Prostate gland (tissue), 2 donors: ENCODE measurements at regions not wholly inside any gene's neighbourhood (a gene's known extent, or its start where the extent isn't known, plus 50 kb on each side); places are given as distances from the start of the nearest gene placed in this dataset.

Experiments
- DNase-seq: peaks from one replicate; pipeline ENCODE4 v3.0.0-alpha.2; 2019; ENCODE audit warnings: low spot score
- H3K27ac ChIP-seq, 2 donors: fragments of 200-600 bp; sonication (generic); 2 replicates each; pipeline ENCODE4 v1.5.1; 2017 to 2019
- H3K27me3 ChIP-seq: fragments of 200-600 bp; sonication (generic); replicated peaks from 2 replicates; pipeline ENCODE4 v1.5.1; 2019; ENCODE audit not compliant: insufficient read depth
- H3K36me3 ChIP-seq, 2 donors: fragments of 200-600 bp; sonication (generic); 1 replicate in 1 of 2; 2 replicates in 1 of 2; pipeline versions ENCODE4 v1.5.1 to v1.8.1; 2017 to 2019
- H3K4me1 ChIP-seq: fragments of 200-600 bp; sonication (generic); replicated peaks from 2 replicates; pipeline ENCODE4 v1.5.1; 2019
- H3K4me3 ChIP-seq, 2 donors: fragments of 200-600 bp; sonication (generic); 2 replicates each; pipeline ENCODE4 v1.5.1; 2017 to 2019
- H3K9me3 ChIP-seq: fragments of 200-600 bp; sonication (generic); 2 replicates; pipeline ENCODE4 v1.5.1; 2017
- POLR2A ChIP-seq: fragments of 450-650 bp; IDR thresholded peaks from one replicate; pipeline ENCODE4 v1.6.1; 2016; ENCODE audit warnings: antibody characterized with exemption, mild to moderate bottlenecking
- POLR2AphosphoS5 ChIP-seq: sonication (generic); formaldehyde crosslinking; IDR thresholded peaks from one replicate; pipeline ENCODE4 v1.6.1; 2017; ENCODE audit warnings: antibody characterized with exemption
- WGBS: methylation state at CpG from one replicate; pipeline ENCODE4 v1.1.5; 2018; 5-methylcytosine and 5-hydroxymethylcytosine counted together
- intact Hi-C: fragments of 100-400 bp; cut with DNase I; formaldehyde crosslinking; loops from one replicate; pipeline ENCODE4 v1.14.2; 2022
- TF ChIP-seq, protein P1 (sequence below), 4 experiments: fragments of 200-600 bp in 2 of 4; fragments of 450-650 bp in 2 of 4; sonication (generic) in 2 of 4; IDR thresholded peaks; 1 replicate in 3 of 4; 2 replicates in 1 of 4; pipeline ENCODE4 v1.5.1; 2016 to 2019; ENCODE audit warnings: antibody characterized with exemption in 4 of 4, mild to moderate bottlenecking in 2 of 4, moderate library complexity in 2 of 4

GRCh38 chr12:56872366-56872765 is 61.8 kb downstream of the SDR9C7 start:
- Histone ChIP-seq H3K4me1 (peaks cover 3% of the 10 kb centered on the region), H3K27me3 (no peaks in the 10 kb centered on the region), H3K27ac (no peak overlapping the region), H3K36me3 (no peaks in the 10 kb centered on the region), H3K9me3 (no peaks in the 10 kb centered on the region), H3K4me3 (no peak overlapping the region)
- no peak for DNase-seq
- TF ChIP-seq, protein P1, sequence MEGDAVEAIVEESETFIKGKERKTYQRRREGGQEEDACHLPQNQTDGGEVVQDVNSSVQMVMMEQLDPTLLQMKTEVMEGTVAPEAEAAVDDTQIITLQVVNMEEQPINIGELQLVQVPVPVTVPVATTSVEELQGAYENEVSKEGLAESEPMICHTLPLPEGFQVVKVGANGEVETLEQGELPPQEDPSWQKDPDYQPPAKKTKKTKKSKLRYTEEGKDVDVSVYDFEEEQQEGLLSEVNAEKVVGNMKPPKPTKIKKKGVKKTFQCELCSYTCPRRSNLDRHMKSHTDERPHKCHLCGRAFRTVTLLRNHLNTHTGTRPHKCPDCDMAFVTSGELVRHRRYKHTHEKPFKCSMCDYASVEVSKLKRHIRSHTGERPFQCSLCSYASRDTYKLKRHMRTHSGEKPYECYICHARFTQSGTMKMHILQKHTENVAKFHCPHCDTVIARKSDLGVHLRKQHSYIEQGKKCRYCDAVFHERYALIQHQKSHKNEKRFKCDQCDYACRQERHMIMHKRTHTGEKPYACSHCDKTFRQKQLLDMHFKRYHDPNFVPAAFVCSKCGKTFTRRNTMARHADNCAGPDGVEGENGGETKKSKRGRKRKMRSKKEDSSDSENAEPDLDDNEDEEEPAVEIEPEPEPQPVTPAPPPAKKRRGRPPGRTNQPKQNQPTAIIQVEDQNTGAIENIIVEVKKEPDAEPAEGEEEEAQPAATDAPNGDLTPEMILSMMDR (IDR thresholded peaks at IDR 0.05), result no peak
- TF ChIP-seq POLR2AphosphoS5 (no peak), POLR2A (no peak)
- intact Hi-C loops, result no loop called here

GRCh38 chr12:56867216-56867615 is 67.0 kb downstream of the SDR9C7 start:
- H3K9me3 ChIP-seq, result no peaks in the 10 kb centered on the region
- H3K4me1 ChIP-seq, result no peaks in the 10 kb centered on the region
- no peak overlapping the region for H3K27ac ChIP-seq
- no peaks in the 10 kb centered on the region for H3K36me3 ChIP-seq
- intact Hi-C loops, result no loop called here
- no peak overlapping the region for H3K4me3 ChIP-seq
- TF ChIP-seq POLR2A (no peak), POLR2AphosphoS5 (no peak)
- TF ChIP-seq, protein P1 (IDR thresholded peaks at IDR 0.05), result no peak
- no peaks in the 10 kb centered on the region for H3K27me3 ChIP-seq
- 50% methylated on average over 1 of the region's 1 CpG for WGBS
- DNase-seq, result no peak

GRCh38 chr12:56866493-56866892 is 67.7 kb downstream of the SDR9C7 start:
- no peak for DNase-seq
- no peaks in the 10 kb centered on the region for H3K4me1 ChIP-seq
- TF ChIP-seq, protein P1 (IDR thresholded peaks at IDR 0.05), result no peak
- TF ChIP-seq POLR2A, result no peak
- no peaks in the 10 kb centered on the region for H3K27me3 ChIP-seq
- intact Hi-C loops, result no loop called here
- H3K9me3 ChIP-seq, result no peaks in the 10 kb centered on the region
- no peaks in the 10 kb centered on the region for H3K36me3 ChIP-seq
- 46% methylated on average over 1 of the region's 1 CpG for WGBS
- H3K4me3 ChIP-seq, result no peak overlapping the region
- no peak overlapping the region for H3K27ac ChIP-seq

DNA sequence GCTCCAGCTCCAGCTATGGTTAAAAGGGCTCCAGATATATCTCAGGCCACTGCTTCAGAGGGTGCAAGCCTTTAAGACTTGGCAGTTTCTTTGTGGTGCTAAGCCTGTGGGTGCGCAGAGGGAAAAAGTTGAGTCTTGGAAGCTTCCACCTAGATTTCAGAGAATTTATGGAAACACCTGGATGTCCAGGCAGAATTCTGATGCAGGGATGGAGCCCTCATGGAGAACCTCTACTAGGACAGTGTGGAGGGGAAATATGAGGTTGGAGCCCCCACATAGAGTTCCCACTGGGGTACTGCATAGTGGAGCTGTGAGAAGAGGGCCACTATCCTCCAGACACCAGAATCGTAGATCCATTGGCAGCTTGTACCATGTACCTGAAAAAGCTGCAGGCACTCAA is 69.9 kb downstream of the SDR9C7 start:
- no peak for TF ChIP-seq POLR2AphosphoS5
- TF ChIP-seq POLR2A, result no peak
- TF ChIP-seq, protein P1 (IDR thresholded peaks at IDR 0.05), result no peak
- Histone ChIP-seq H3K27ac (no peak overlapping the region), H3K27me3 (no peaks in the 10 kb centered on the region), H3K36me3 (no peaks in the 10 kb centered on the region), H3K9me3 (no peaks in the 10 kb centered on the region), H3K4me1 (no peaks in the 10 kb centered on the region), H3K4me3 (no peak overlapping the region)
- 75% methylated on average over 2 of the region's 2 CpGs for WGBS
- intact Hi-C loops, result no loop called here
- DNase-seq, result no peak

DNA sequence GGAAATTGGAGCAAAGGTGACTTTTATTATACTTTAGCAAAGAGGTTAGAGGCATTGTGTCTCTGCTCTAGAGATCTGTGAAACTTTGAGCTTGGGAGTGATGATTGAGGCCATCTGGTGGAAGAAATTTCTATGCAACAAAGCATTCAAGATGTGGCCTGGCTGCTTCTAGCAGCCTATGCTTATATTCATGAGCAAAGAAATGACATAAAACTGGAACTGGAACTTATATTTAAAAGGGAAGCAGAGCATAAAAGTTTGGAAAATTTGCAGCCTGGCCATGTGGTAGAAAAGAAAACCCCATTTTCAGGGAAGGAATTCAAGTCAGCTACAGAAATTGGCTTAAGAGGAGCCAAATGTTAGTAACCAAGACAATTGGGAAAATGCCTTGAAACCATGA is 70.4 kb downstream of the SDR9C7 start:
- H3K27ac ChIP-seq, result no peak overlapping the region
- H3K4me1 ChIP-seq, result no peaks in the 10 kb centered on the region
- TF ChIP-seq, protein P1 (IDR thresholded peaks at IDR 0.05), result no peak
- no peak for TF ChIP-seq POLR2A
- TF ChIP-seq POLR2AphosphoS5, result no peak
- intact Hi-C loops, result no loop called here
- H3K9me3 ChIP-seq, result no peaks in the 10 kb centered on the region
- DNase-seq, result no peak
- no peak overlapping the region for H3K4me3 ChIP-seq
- no peaks in the 10 kb centered on the region for H3K36me3 ChIP-seq
- no peaks in the 10 kb centered on the region for H3K27me3 ChIP-seq
